Loucy (cell line): ENCODE measurements at regions not wholly inside any gene's neighbourhood (a gene's known extent, or its start where the extent isn't known, plus 50 kb on each side); places are given as distances from the start of the nearest gene placed in this dataset.

Experiments
- H2AFZ ChIP-seq: fragments of 200-600 bp; sonication (generic); 2 replicates; pipeline ENCODE4 v1.6.0; 2016; ENCODE audit warnings: antibody characterized with exemption, mild to moderate bottlenecking, low read length, moderate library complexity
- H3F3A ChIP-seq: fragments of 200-600 bp; 2 replicates; pipeline ENCODE4 v1.6.0; 2016; ENCODE audit warnings: antibody characterized with exemption, low read depth, mild to moderate bottlenecking
- H3K27me3 ChIP-seq: fragments of 200-600 bp; sonication (generic); 2 replicates; pipeline ENCODE4 v1.6.1; 2014; ENCODE audit warnings: low read length, mild to moderate bottlenecking; ENCODE audit not compliant: insufficient read depth, poor library complexity, severe bottlenecking
- H3K36me3 ChIP-seq: fragments of 200-600 bp; sonication (generic); 2 replicates; pipeline ENCODE4 v1.6.1; 2016; ENCODE audit warnings: low read length; ENCODE audit not compliant: insufficient read depth
- H3K4me1 ChIP-seq: fragments of 200-600 bp; sonication (generic); 2 replicates; pipeline ENCODE4 v1.5.1; 2014; ENCODE audit warnings: low read length, mild to moderate bottlenecking; ENCODE audit not compliant: insufficient read depth, poor library complexity, severe bottlenecking
- H3K4me2 ChIP-seq: fragments of 200-600 bp; sonication (generic); 2 replicates; pipeline ENCODE4 v1.6.0; 2014; ENCODE audit warnings: antibody characterized with exemption, low read length, low read depth, mild to moderate bottlenecking; ENCODE audit not compliant: poor library complexity, severe bottlenecking
- H3K4me3 ChIP-seq: fragments of 200-600 bp; sonication (generic); 2 replicates; pipeline ENCODE4 v1.5.1; 2014; ENCODE audit warnings: low read length, mild to moderate bottlenecking, mixed read lengths; ENCODE audit not compliant: poor library complexity, severe bottlenecking
- H3K79me2 ChIP-seq: fragments of 200-600 bp; sonication (generic); 2 replicates; pipeline ENCODE4 v1.6.1; 2014; ENCODE audit warnings: low read length; ENCODE audit not compliant: insufficient read depth
- H3K9ac ChIP-seq: fragments of 200-600 bp; sonication (generic); 2 replicates; pipeline ENCODE4 v1.6.0; 2014; ENCODE audit warnings: mild to moderate bottlenecking, low read depth, low read length, moderate library complexity; ENCODE audit not compliant: poor library complexity, severe bottlenecking
- H3K9me2 ChIP-seq: fragments of 200-600 bp; sonication (generic); replicated peaks from 2 replicates; pipeline ENCODE4 v1.6.1; 2016; ENCODE audit warnings: low read depth, low read length, mixed read lengths
- H3K9me3 ChIP-seq: fragments of 200-600 bp; sonication (generic); 2 replicates; pipeline ENCODE4 v1.6.1; 2014; ENCODE audit warnings: mild to moderate bottlenecking, antibody characterized with exemption, low read length, low read depth; ENCODE audit not compliant: insufficient read depth
- H4K20me1 ChIP-seq: fragments of 200-600 bp; sonication (generic); 2 replicates; pipeline ENCODE4 v1.6.0; 2014; ENCODE audit warnings: antibody characterized with exemption, low read length, mild to moderate bottlenecking; ENCODE audit not compliant: insufficient read depth, poor library complexity, severe bottlenecking
- CTCF ChIP-seq: fragments of 200-600 bp; sonication (generic); conservative IDR thresholded peaks from 2 replicates; pipeline ENCODE4 v1.5.1; 2014; ENCODE audit warnings: mild to moderate bottlenecking, antibody characterized with exemption, low read length
- EZH2phosphoT487 ChIP-seq: fragments of 200-600 bp; IDR thresholded peaks from 2 replicates; pipeline ENCODE4 v1.6.1; 2018; ENCODE audit warnings: antibody characterized with exemption, mild to moderate bottlenecking, moderate library complexity, borderline replicate concordance

GRCh38 chr13:76239031-76239680, 603.0 kb downstream of the LMO7 start:
- no peak overlapping the region for H3K9ac ChIP-seq

GRCh38 chr13:76231522-76232167, 595.5 kb downstream of the LMO7 start:
- peaks cover 12% of the 10 kb centered on the region for H3F3A ChIP-seq
- TF ChIP-seq CTCF: no peak
- no peak for TF ChIP-seq EZH2phosphoT487
- H2AFZ ChIP-seq: peak overlapping the region; percentile 22; the same call in 1 of the 2 replicates
- peak overlapping the region; percentile 73 for H3K9ac ChIP-seq
- no peaks in the 10 kb centered on the region for H3K36me3 ChIP-seq
- H3K4me3 ChIP-seq: peak overlapping the region; percentile 60
- peaks cover 59% of the 10 kb centered on the region for H3K4me1 ChIP-seq
- no peaks in the 10 kb centered on the region for H4K20me1 ChIP-seq
- no peaks in the 10 kb centered on the region for H3K9me2 ChIP-seq
- H3K27me3 ChIP-seq: no peaks in the 10 kb centered on the region
- H3K4me2 ChIP-seq: peak overlapping the region; percentile 69
- H3K9me3 ChIP-seq: peaks cover 7% of the 10 kb centered on the region; the same call in 1 of the 2 replicates
- no peaks in the 10 kb centered on the region for H3K79me2 ChIP-seq

More at GRCh38 chr13:76239031-76239680, 603.0 kb downstream of the LMO7 start:
- no peak overlapping the region for H2AFZ ChIP-seq
- no peaks in the 10 kb centered on the region for H3F3A ChIP-seq
- TF ChIP-seq CTCF (no peak), EZH2phosphoT487 (no peak)
- H3K9me3 ChIP-seq: no peaks in the 10 kb centered on the region
- H3K4me2 ChIP-seq: no peak overlapping the region
- H3K79me2 ChIP-seq: no peaks in the 10 kb centered on the region
- H3K27me3 ChIP-seq: no peaks in the 10 kb centered on the region
- no peaks in the 10 kb centered on the region for H4K20me1 ChIP-seq
- H3K4me3 ChIP-seq: no peak overlapping the region
- no peaks in the 10 kb centered on the region for H3K36me3 ChIP-seq
- H3K9me2 ChIP-seq: no peaks in the 10 kb centered on the region
- no peaks in the 10 kb centered on the region for H3K4me1 ChIP-seq

GRCh38 chr13:76229281-76229680, 593.2 kb downstream of the LMO7 start:
- no peaks in the 10 kb centered on the region for H4K20me1 ChIP-seq
- H3K9me3 ChIP-seq: peaks cover 7% of the 10 kb centered on the region; the same call in 1 of the 2 replicates
- TF ChIP-seq CTCF (no peak), EZH2phosphoT487 (no peak)
- H3K9me2 ChIP-seq: no peaks in the 10 kb centered on the region
- no peaks in the 10 kb centered on the region for H3K79me2 ChIP-seq
- peaks cover 12% of the 10 kb centered on the region for H3F3A ChIP-seq
- peak overlapping the region; percentile 44; the same call in 1 of the 2 replicates for H2AFZ ChIP-seq
- peak overlapping the region; percentile 63 for H3K9ac ChIP-seq
- no peaks in the 10 kb centered on the region for H3K27me3 ChIP-seq
- H3K4me2 ChIP-seq: peak overlapping the region; percentile 69
- H3K4me1 ChIP-seq: peaks cover 69% of the 10 kb centered on the region
- H3K4me3 ChIP-seq: peak overlapping the region; percentile 60
- no peaks in the 10 kb centered on the region for H3K36me3 ChIP-seq
